Bronchial epithelial cell (primary cell): ENCODE measurements at regions not wholly inside any gene's neighbourhood (a gene's known extent, or its start where the extent isn't known, plus 50 kb on each side); places are given as distances from the start of the nearest gene placed in this dataset.

Source experiments
- DNase-seq: peaks from one replicate; pipeline ENCODE4 v3.0.0-alpha.2; 2010; ENCODE audit warnings: low read depth
- FAIRE-seq: peaks from 2 replicates; lab custom pipeline; 2011; peaks lifted over from hg19 to GRCh38; lab: Jason Lieb, UNC
- H3K27me3 ChIP-seq: 2 replicates; pipeline ENCODE4 v1.5.1; 2011; ENCODE audit warnings: low read length; ENCODE audit not compliant: control insufficient read depth, insufficient read depth
- H3K36me3 ChIP-seq: 2 replicates; pipeline ENCODE4 v1.5.1; 2011; ENCODE audit warnings: low read length; ENCODE audit not compliant: control insufficient read depth, insufficient read depth
- H3K4me3 ChIP-seq: 2 replicates; pipeline ENCODE4 v1.5.1; 2011; ENCODE audit warnings: mild to moderate bottlenecking, low read depth, low read length, control low read depth
- CTCF ChIP-seq: IDR thresholded peaks from 2 replicates; pipeline ENCODE4 v1.5.1; 2011; ENCODE audit warnings: mild to moderate bottlenecking, moderate library complexity, low read length, control low read depth, inconsistent platforms; ENCODE audit not compliant: insufficient read depth, severe bottlenecking

DNA sequence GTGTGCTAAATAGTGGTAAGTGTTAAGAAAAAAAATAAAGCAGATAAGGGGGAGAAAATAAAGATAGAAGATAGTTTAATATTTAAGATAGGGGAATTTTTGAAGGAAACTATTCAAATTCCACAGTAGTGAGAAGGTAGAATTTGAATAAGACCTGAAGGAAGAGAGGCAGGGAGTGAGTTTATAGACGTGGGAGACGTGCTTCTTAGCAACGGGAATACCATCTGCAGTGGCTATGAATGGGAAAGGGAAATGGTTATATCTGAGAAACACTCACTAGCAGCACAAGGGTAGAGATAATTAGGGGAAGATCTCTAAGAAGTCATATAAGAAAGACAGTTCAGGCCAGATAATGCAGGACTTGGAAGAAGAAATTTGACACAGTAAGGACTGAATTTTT lies 854.5 kb upstream of the EPHA5 start:
- Histone ChIP-seq H3K27me3 (no peaks in the 10 kb centered on the region), H3K4me3 (no peak overlapping the region), H3K36me3 (no peaks in the 10 kb centered on the region)
- TF ChIP-seq CTCF, result no peak
- FAIRE-seq (no peak), DNase-seq (no peak)

- no peak for TF ChIP-seq CTCF
- no peaks in the 10 kb centered on the region for H3K27me3 ChIP-seq
- FAIRE-seq, result no peak
These were observed 852.0 kb upstream of the EPHA5 start for GRCh38 chr4:66522244-66522643.

DNA sequence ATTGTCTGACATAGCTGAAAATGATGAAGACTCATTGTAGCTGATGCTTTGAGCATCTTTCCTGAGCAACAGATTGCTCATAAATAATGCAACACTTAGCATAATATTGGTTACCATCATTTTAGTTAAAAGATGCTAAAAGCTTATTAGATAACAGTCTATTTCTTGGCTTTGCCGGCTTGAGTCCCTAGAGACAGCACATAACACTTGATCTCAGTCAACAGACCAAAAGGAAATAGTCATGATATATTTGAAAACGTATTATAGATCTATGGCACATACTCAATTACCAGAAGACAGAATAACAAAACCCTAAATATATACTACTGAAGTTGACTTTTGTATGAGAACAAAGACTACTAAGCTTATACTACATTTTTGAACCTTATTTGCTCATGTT lies 846.7 kb upstream of the EPHA5 start:
- Histone ChIP-seq H3K27me3 (no peaks in the 10 kb centered on the region), H3K36me3 (no peaks in the 10 kb centered on the region), H3K4me3 (no peak overlapping the region)
- no peak for FAIRE-seq
- no peak for DNase-seq
- TF ChIP-seq CTCF, result no peak

More at GRCh38 chr4:66522244-66522643, 852.0 kb upstream of the EPHA5 start:
- Histone ChIP-seq H3K4me3 (no peak overlapping the region), H3K36me3 (no peaks in the 10 kb centered on the region)
- no peak for DNase-seq

GRCh38 chr4:66506985-66507384 lies 836.7 kb upstream of the EPHA5 start:
- Histone ChIP-seq H3K27me3 (no peaks in the 10 kb centered on the region), H3K4me3 (no peak overlapping the region), H3K36me3 (no peaks in the 10 kb centered on the region)
- no peak for FAIRE-seq
- no peak for TF ChIP-seq CTCF
- no peak for DNase-seq

GRCh38 chr4:66501997-66502396 lies 831.7 kb upstream of the EPHA5 start:
- no peak overlapping the region for H3K4me3 ChIP-seq
- FAIRE-seq, result no peak
- H3K27me3 ChIP-seq, result no peaks in the 10 kb centered on the region
- H3K36me3 ChIP-seq, result no peaks in the 10 kb centered on the region
- TF ChIP-seq CTCF, result no peak
- DNase-seq, result no peak

DNA sequence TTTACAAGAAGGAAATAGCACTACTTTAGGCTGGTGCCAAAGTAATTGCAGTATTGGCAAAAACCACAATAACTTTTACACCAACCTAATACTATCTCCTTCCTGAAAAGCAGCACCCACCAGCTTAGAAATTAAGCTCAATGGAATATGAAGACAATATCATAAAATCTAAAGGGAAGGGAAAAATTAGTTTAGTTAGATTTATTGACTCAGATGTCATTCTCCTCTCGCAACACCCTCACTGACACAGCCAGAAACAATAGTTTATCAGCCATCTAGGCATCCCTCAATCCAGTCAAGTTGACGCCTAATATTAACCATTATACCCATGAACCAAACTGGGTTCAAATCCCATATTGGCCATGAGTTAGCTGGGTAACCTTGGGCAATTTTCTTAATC lies 820.4 kb upstream of the EPHA5 start:
- H3K36me3 ChIP-seq, result no peaks in the 10 kb centered on the region
- no peak for DNase-seq
- TF ChIP-seq CTCF, result no peak
- FAIRE-seq, result no peak
- H3K27me3 ChIP-seq, result no peaks in the 10 kb centered on the region
- H3K4me3 ChIP-seq, result no peak overlapping the region
